ENCODE measurements at regions not wholly inside any gene's neighbourhood (a gene's known extent, or its start where the extent isn't known, plus 50 kb on each side); places are given as distances from the start of the nearest gene placed in this dataset.

GRCh38 chr3:27584874-27585273, 100.7 kb upstream of the SLC4A7 start:
- TF ChIP-seq CTCF (IDR thresholded peaks at IDR 0.05) = no peak
- no peak for TF ChIP-seq POLR2A (IDR thresholded peaks at IDR 0.05)
- TF ChIP-seq EP300 (IDR thresholded peaks at IDR 0.05; ENCODE audit: low read depth) = no peak

Measured in transverse colon (tissue), 3 donors.